ENCODE measurements at regions not wholly inside any gene's neighbourhood (a gene's known extent, or its start where the extent isn't known, plus 50 kb on each side); places are given as distances from the start of the nearest gene placed in this dataset.

DNA sequence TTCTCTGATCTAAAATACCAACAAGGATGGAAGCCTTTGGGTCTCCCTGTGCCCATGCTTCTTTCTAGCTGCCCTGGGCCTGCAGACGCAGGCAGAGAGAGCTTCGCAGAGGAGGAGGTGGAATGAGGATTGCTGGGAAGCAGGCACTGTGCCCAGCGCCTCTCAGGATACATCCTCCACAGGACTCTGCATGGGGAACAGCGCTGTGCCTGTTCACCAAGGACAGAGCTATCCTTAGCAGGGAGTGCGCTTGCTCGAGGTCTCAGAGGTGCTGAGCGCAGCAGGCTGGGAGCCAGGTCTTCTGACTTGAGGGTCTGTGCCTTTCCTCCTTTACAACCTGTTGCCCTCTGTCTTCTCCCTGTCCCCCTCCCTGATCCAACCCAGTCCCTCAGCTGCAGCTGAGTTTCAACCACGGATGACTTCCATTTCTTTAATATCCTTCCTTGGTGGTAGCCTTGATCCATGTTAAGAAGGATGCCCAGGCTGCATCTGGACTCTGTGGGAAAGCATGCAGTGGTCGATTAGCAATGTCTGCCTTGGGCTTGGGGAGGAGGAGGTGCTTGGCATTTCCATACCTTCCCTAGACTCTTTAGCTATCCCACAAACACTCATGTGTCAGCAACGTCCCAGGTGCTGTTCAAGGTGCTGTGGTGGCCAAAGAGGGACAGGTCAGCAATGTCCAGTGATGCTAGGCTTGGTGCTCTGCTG, 219.6 kb upstream of the GPR26 start:
- Mint-ChIP-seq H3K36me3 (ENCODE audit: low read depth) (no peaks in the 10 kb centered on the region), H3K27me3 (peaks cover 2% of the 10 kb centered on the region), H3K4me1 (ENCODE audit: low read depth) (no peaks in the 10 kb centered on the region), H3K9me3 (no peaks in the 10 kb centered on the region), H3K27ac (no peak overlapping the region), H3K4me3 (no peak overlapping the region)
- TF ChIP-seq, protein P1, sequence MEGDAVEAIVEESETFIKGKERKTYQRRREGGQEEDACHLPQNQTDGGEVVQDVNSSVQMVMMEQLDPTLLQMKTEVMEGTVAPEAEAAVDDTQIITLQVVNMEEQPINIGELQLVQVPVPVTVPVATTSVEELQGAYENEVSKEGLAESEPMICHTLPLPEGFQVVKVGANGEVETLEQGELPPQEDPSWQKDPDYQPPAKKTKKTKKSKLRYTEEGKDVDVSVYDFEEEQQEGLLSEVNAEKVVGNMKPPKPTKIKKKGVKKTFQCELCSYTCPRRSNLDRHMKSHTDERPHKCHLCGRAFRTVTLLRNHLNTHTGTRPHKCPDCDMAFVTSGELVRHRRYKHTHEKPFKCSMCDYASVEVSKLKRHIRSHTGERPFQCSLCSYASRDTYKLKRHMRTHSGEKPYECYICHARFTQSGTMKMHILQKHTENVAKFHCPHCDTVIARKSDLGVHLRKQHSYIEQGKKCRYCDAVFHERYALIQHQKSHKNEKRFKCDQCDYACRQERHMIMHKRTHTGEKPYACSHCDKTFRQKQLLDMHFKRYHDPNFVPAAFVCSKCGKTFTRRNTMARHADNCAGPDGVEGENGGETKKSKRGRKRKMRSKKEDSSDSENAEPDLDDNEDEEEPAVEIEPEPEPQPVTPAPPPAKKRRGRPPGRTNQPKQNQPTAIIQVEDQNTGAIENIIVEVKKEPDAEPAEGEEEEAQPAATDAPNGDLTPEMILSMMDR (IDR thresholded peaks at IDR 0.05) = no peak
- ATAC-seq (no peak), DNase-seq (no peak)
- ChIA-PET CTCF (no interaction called here), POLR2A (no interaction called here)
- intact Hi-C loops (cut with micrococcal nuclease) = no loop called here

DNA sequence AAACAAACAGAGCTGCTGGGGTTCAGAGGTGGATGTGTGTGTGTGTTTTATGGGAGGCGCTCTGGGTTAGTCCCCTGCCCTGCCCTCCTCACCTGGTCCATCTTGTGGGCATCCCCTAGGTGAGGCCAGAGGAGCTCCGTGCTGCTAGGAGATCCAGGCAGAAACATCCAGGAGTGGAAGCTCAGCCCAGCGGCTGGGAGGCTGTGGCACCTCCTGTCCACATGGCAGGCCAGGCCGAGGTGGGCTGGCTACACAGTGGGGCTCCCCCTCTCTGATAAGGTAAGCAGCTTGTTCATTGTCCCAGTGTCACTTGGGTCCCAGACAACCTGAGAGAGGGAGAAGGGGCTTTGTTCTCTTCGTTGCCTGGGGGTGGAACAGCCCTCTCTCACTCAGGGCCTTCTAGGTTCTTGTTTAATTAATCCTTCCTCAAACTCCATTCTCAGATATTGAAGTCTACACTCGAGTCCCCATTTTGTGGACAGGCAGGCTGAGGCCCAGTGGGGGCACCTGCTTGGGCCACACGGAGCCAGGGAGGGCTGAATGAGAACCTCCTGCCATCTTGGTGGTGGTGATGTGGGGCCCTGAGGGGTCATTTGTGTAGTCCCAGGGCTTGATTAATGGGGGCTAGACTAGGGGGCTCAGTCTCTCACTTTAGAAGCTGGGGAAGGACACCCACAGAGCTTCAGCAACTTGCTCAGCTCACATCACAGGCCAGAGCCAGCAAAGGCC, 216.8 kb upstream of the GPR26 start:
- Mint-ChIP-seq H3K27ac (no peak overlapping the region), H3K27me3 (peaks cover 6% of the 10 kb centered on the region), H3K9me3 (no peaks in the 10 kb centered on the region), H3K4me1 (ENCODE audit: low read depth) (no peaks in the 10 kb centered on the region), H3K4me3 (no peak overlapping the region), H3K36me3 (ENCODE audit: low read depth) (no peaks in the 10 kb centered on the region)
- intact Hi-C loops (cut with micrococcal nuclease) = no loop called here
- TF ChIP-seq, protein P1 (IDR thresholded peaks at IDR 0.05) = no peak
- POLR2A ChIA-PET = no interaction called here
- CTCF ChIA-PET = no interaction called here
- ATAC-seq (no peak), DNase-seq (no peak)

DNA sequence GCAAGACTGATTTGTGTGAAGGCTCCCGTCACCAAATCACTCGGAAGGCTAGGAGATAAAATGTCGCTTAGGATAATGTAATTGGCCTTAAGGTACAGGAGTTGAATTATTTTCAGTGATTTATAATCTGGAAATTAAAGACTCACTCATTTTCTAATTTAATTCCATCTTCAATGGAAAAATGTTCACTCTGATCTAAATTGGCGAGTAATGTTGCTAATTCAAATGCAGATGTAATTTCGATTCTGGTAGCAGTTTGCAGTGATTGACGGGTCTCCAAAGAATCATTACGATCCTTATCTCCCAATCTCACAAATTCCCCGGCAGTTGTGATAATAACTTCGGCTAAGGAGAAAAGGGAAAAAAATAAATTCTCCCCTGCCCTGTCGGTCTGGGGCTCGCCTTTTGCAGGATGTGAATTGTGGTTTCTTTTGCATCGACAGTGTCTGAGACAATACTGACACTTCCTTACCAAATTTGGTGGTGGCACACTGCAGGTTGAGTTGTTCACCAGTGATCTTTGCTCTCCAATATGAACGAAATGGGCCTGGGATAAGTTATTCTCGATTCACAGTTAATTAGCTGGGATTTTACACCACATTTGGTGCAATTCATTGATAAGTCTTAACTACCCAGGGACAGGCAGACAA, 215.1 kb upstream of the GPR26 start:
- Mint-ChIP-seq H3K4me1 (ENCODE audit: low read depth) (no peaks in the 10 kb centered on the region), H3K4me3 (no peak overlapping the region), H3K9me3 (no peaks in the 10 kb centered on the region), H3K27me3 (peaks cover 6% of the 10 kb centered on the region), H3K36me3 (ENCODE audit: low read depth) (no peaks in the 10 kb centered on the region), H3K27ac (no peak overlapping the region)
- ATAC-seq (no peak), DNase-seq (no peak)
- CTCF ChIA-PET = no interaction called here
- TF ChIP-seq, protein P1 (IDR thresholded peaks at IDR 0.05) = no peak
- POLR2A ChIA-PET = no interaction called here
- intact Hi-C loops (cut with micrococcal nuclease) = no loop called here

DNA sequence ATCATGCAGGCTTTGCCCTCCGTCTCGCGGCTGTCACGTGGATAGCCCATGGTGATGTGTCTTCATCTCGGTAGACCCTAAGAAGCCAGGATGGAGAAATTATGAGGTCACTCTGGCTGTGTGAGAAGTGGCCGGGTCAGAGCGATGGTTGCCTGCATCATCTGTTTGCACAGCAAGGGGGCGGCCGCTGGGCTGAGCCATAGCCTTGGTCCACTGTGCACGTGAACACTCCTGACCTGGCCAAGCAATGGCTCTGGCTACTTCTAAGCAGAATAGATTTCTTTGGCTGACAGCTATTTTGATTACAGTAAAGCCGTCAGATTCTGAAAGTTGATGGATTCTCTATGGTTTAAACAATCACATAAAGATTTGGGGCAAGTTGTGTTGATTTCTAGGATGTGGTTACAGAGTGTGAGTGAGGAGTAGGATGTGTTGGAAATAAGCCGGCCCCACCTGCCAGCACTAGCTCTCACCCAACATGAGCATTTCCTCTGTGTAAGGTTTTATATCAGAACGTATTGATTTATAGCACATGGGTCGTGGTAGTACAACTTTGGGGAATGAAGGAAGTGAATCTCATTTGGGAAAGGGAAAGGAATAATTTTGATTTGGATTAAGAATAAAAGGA, 214.4 kb upstream of the GPR26 start:
- POLR2A ChIA-PET = no interaction called here
- intact Hi-C loops (cut with micrococcal nuclease) = no loop called here
- no peak for ATAC-seq
- H3K27me3 Mint-ChIP-seq = peaks cover 4% of the 10 kb centered on the region
- H3K36me3 Mint-ChIP-seq (ENCODE audit: low read depth) = no peaks in the 10 kb centered on the region
- CTCF ChIA-PET = no interaction called here
- no peak for DNase-seq
- TF ChIP-seq, protein P1 (IDR thresholded peaks at IDR 0.05) = no peak
- H3K4me1 Mint-ChIP-seq (ENCODE audit: low read depth) = no peaks in the 10 kb centered on the region
- no peak overlapping the region for H3K4me3 Mint-ChIP-seq
- H3K9me3 Mint-ChIP-seq = no peaks in the 10 kb centered on the region
- no peak overlapping the region for H3K27ac Mint-ChIP-seq

DNA sequence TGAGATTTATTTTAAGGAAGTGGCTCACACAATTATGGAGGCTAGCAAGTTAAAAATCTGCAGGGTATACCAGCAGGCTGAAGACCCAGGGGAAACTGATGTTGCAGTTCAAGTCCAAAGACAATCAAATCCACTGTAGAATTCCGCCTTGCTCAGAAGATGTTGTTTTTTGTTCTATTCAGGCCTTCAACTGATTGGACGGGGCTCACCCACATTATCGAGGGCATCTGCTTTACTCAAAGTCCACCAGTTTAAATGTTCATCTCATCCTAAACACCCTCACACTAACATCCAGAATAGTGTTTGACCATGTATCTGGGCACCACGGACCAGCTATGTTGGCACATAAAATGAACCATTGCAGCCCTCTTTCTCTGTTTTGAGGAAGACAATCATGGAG, 211.2 kb upstream of the GPR26 start:
- H3K27me3 Mint-ChIP-seq = peaks cover 8% of the 10 kb centered on the region
- TF ChIP-seq, protein P1 (IDR thresholded peaks at IDR 0.05) = no peak
- DNase-seq = no peak
- no peaks in the 10 kb centered on the region for H3K4me1 Mint-ChIP-seq (ENCODE audit: low read depth)
- H3K9me3 Mint-ChIP-seq = no peaks in the 10 kb centered on the region
- CTCF ChIA-PET = no interaction called here
- H3K36me3 Mint-ChIP-seq (ENCODE audit: low read depth) = no peaks in the 10 kb centered on the region
- no peak overlapping the region for H3K27ac Mint-ChIP-seq
- POLR2A ChIA-PET = no interaction called here
- no peak overlapping the region for H3K4me3 Mint-ChIP-seq
- intact Hi-C loops (cut with micrococcal nuclease) = no loop called here
- no peak for ATAC-seq
